GM19023 (cell line): ENCODE measurements at regions not wholly inside any gene's neighbourhood (a gene's known extent, or its start where the extent isn't known, plus 50 kb on each side); places are given as distances from the start of the nearest gene placed in this dataset.
"Not testable (repeated sequence)": the region's sequence is repeated elsewhere in the genome, so short reads cannot be mapped to it uniquely, and the experiment has no call there.

Experiments
- ATAC-seq: cut with Tn5 transposase; IDR thresholded peaks from one replicate; pipeline ENCODE4 v1.9.1; 2021; ENCODE audit warnings: mild to moderate bottlenecking, moderate library complexity; ENCODE audit not compliant: unreplicated experiment

DNA sequence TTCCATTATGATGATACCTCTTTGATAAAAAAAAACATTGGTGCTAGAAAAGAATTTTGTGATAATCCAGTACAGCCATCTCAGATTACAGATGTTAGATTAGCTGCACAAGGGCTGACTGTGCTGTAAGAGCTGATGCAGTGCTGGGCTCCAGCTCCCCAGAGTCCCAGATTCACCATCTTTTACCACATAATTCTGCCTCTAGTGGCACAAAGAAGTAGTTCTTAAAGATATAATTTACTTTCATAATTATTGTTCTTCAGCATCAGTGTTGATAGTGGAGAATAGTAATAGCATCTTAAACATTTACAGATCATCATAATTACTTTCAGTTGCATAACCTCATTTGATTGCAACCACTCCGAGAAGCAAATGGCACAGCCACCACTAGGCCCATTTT is 262.1 kb downstream of the BRINP2 start:
- no peak for ATAC-seq

GRCh38 chr1:177431123-177431522 is 260.4 kb downstream of the BRINP2 start:
- no peak for ATAC-seq

DNA sequence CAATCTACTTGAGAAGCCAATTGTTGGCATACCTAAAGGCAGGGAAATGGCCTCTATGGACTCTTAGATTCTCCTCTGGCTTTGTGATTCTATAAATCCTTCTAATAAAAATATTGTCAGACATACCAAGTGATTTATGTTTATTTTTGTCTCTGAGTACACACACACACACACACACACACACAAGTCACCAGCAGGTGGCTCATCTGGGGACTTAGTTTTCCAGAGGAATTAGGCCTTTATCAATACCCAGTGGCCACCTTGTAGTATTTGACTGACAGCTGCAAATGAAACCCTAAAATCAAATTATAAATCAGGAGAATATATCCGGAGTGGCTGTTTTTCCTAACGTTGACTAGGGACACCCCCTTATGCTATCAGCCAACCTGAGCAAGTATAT is 258.5 kb downstream of the BRINP2 start:
- ATAC-seq, result no peak

DNA sequence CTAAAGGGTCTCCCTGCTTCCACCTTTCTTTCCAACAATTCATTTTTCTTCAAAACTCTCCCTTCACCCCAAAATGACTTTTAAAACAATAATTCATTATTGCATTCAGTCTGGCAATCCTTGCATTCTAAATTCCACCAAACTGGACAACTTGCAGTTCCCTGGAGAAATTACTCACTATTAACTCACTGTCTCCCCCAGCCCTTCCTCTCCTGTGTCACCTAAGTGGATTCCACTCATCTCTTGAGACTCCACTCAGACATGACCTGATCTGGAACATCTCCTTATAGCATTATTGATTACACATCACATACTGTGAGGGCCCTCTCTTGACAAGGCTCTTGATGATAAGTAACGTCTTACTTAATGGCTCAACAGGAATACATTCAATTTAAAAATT is 257.1 kb downstream of the BRINP2 start:
- no peak for ATAC-seq

GRCh38 chr1:177426497-177426896 is 255.7 kb downstream of the BRINP2 start:
- no peak for ATAC-seq

DNA sequence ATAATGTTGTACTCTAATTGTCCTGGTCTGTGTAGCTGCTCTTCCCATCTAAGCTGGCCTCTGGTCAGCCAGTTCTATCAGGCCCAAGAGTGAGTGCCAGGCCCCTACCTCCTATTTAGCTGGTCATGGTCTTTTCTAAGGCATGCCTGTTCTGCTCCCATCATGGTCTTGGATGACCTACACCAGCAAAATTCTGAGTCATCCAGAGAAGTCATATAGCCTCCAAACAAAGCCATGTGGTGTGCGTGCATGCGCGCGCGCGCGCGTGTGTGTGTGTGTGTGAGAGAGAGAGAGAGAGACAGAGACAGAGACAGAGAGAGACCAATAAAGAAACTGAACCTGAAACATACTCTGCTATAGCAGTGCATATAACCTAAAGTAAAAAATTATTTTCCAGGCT is 254.4 kb downstream of the BRINP2 start:
- ATAC-seq, result no peak

GRCh38 chr1:177424744-177425143 is 254.0 kb downstream of the BRINP2 start:
- no peak for ATAC-seq

GRCh38 chr1:177423090-177423489 is 252.3 kb downstream of the BRINP2 start:
- ATAC-seq, result no peak

DNA sequence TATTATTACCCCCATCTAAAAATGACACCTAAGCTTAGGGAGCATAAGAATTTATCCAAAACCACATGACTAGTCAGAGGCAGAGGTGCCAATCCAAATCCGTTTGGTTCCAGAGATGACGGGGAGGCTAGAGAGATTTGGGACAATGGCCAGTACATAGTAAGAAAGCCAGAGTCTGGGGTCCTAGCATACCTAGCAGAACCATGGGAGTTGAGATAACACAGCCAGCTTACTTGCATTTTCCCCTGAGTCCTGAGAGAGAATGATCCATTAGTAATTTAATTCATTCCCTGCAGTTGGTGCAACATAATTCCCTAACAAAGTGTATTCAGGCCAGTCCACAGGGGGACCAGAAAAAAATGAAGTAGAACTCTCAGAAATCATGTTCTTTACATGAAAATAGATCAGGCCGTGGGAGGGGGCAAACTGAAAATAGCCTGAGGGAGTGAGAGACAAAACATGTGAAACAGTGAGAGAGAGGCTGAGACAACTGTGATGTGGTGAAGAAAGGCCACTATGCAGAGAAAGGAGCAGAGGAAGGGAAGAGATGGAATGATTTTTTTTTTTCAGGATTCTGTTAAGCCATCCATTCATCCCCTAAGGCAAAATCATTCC is 243.3 kb downstream of the BRINP2 start:
- no peak for ATAC-seq

DNA sequence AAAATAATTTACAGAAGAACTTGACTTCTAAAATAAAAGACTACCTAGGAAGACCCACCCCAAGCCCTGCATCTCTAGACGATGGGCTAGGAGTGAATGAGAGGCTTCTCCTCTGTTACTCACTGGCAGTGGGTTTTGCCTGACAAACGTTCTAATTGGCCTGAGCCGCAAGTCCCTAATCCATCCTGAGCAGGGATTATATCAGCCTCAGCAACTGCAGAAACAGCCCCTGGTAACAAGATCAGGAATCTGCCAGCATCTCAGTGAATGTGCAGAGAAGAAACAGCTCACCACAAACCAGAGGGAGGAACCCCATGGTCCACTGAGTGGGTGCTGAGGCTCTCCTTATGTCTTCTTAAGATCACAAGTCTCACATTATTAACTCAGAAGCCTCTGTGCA is 240.6 kb downstream of the BRINP2 start:
- ATAC-seq, result no peak

- ATAC-seq, result no peak
Observed at GRCh38 chr1:177410179-177410766, 239.5 kb downstream of the BRINP2 start.

DNA sequence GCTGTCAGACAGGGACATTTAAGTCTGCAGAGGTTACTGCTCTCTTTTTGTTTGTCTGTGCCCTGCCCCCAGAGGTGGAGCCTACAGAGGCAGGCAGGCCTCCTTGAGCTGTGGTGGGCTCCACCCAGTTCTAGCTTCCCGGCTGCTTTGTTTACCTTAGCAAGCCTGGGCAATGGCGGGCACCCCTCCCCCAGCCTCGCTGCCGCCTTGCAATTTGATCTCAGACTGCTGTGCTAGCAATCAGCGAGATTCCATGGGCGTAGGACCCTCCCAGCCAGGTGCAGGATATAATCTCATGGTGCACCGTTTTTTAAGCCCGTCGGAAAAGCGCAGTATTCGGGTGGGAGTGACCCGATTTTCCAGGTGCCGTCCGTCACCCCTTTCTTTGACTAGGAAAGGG is 235.6 kb downstream of the BRINP2 start:
- ATAC-seq, result not testable (repeated sequence)

- ATAC-seq, result no peak
Observed at GRCh38 chr1:177392336-177392735, 221.6 kb downstream of the BRINP2 start.

DNA sequence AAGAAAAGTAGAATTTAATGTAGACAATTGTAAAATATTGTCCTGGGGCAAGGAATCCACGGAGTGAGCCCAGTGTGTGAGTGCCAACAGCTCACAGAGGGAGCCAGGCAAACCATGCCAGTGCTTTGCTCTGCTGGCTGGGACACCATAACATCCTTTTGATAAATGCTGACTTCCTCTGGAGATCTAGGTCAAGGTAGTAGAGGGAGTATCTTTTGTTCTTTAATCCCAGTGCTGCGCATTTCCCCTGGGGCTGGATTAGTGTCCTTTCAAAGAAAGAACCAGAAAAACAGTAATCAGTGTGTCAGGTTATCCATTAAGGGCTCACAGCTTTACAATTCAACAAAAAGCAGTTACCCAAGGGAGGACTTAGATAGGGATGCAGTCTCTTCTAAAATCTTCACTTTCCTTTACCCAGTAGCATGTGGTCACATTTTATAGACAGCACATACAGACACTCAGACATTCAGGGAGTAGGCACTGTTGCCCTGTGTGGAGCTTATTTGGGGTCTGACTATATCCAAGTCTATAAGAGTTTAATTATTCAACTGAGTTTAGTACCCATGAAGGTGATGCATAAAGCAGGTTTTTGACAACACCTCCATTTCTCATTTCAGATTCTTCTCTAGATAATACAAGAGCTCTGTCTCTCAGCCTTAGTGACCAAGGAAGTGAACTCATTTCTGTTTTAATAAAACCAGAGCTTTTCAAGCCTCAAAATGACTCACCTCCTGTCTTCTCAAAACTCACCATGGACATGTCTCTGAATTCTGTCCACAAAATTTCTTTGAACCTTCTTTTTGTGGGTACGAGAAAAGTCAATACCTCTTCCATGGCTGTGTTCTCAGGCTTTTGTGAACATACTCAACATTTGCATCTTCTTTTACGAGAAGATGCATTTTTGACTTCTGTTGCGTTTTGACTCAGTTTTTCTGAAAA is 215.3 kb downstream of the BRINP2 start:
- ATAC-seq, result peak; percentile 58

DNA sequence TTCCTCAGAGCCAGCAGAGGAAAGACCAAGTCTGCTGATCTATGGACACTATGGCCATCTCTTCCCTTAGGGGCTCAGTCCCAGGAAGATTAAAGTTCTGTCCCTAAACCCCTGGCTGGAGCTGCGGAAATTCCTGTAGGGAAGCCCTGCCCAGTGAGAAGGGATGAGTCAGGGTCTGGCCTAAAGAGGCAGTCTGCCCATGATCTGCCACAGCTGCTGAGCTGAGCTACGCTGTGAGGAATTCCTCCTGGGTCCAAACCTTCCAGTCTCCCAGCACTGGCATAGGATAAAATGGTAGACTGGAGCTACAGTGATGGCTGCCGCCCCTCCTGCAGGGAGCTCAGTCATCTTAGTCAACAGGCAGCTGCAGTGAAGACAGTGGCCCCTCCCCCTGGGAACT is 213.7 kb downstream of the BRINP2 start:
- no peak for ATAC-seq

- ATAC-seq, result no peak
Observed at GRCh38 chr1:177383715-177384114, 213.0 kb downstream of the BRINP2 start.

- ATAC-seq, result no peak
Observed at GRCh38 chr1:177377866-177378265, 207.1 kb downstream of the BRINP2 start.

DNA sequence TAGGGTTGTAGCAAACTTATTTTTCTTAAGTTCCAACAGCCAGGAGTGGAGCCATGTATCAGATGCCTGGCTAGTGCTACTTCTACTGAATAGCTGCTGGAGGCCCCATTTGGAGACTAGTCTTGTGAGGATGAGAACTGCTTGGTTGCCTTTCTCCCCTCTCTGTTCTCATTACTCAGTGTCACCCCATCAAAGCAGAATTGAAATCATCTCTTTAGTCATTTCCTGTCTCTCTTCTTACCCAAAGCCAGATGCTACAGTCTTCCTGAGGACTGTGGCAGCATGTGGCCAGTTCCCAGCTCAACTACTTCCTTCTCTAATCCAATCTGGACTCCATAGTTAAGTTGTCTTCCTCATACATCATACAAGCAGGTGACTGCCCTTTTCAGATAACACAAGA is 197.5 kb downstream of the BRINP2 start:
- ATAC-seq, result no peak

DNA sequence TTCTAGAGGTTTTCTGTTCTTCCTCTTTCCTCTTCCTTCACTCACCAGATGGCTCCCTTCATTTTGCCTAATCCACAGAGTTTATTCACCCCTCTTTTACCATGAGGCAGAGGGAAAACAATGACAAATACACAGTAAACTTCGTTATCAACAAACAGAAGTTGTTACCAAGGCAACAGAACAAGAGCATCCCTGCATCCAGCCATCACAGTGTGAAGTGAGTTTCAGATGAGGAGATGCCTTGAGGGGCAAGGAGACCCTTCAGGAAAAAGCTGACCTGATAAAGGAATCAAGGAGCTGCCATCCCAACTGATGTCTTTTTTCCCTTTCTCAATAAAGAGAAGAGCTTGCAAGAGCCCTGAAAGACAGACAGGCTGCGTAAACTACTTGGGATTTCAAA is 195.3 kb downstream of the BRINP2 start:
- ATAC-seq, result no peak

DNA sequence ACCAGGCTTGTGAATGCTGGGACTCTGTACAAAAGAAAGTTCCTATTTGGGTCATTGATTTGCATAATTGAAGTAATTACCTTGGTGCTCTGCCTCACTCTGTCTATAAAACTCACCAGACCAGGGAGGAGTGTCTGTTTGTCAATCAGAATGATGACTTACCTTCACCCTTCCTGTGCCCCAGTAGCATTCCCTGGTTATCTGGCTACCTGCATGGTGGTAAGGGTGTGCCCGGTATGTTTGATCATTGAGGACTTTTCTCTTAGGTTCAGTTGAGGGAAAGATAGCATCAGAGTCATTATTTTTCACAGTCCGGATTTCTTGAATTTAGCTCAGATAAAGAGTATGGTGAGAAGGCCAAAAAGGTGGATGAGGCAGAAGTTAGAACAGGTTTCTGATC is 190.0 kb downstream of the BRINP2 start:
- no peak for ATAC-seq

DNA sequence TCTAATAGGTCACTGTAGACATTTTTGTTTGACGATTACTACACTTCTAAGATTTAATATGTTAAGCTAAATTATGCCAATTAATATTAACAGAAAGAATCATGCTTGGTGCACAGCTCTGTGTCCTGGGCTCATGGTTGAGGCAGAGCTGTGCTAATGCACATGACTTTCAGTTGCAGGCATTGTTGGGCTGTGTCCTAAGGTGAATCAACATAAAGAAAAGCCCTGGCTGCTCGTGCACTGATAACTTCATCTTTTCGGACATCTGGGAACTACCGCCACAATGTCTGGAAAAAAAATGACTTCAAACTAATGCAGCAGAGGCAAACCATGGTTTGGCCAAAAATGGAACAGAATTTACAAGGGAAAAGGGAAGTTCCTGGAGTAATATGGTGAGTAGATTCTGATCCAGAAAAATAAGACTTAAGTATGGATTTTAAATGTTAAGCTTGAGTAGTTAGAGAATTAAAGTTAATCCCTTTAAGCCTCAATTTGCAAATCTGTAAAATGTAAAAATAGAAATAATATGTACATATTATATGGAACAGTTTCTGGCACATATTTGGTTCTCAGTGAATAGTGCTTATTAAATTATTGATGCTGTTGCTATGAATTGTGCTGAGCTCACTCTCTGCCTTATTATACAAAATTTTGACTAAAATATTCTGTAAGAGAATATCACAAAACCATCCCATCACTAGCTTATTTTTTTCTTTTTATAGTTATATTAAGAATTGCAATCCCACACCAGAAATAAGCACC is 186.1 kb downstream of the BRINP2 start:
- ATAC-seq, result no peak
